Upper lobe of right lung (tissue), 1 donor: ENCODE measurements at regions not wholly inside any gene's neighbourhood (a gene's known extent, or its start where the extent isn't known, plus 50 kb on each side); places are given as distances from the start of the nearest gene placed in this dataset.

Experiments
- ATAC-seq: fragments of 200-7000 bp; cut with Tn5 transposase; one replicate; pipeline ENCODE4 v1.9.1; 2020; ENCODE audit warnings: mild to moderate bottlenecking, moderate library complexity
- DNase-seq: peaks from one replicate; pipeline ENCODE4 v3.0.0-alpha.2; 2020
- H3K27ac ChIP-seq: fragments of 200-600 bp; one replicate; pipeline ENCODE4 v1.8.0; 2022
- H3K27me3 ChIP-seq: fragments of 200-600 bp; one replicate; pipeline ENCODE4 v1.8.0; 2022; ENCODE audit warnings: mild to moderate bottlenecking
- H3K36me3 ChIP-seq: fragments of 200-600 bp; one replicate; pipeline ENCODE4 v1.8.0; 2022
- H3K4me1 ChIP-seq: fragments of 200-600 bp; one replicate; pipeline ENCODE4 v1.8.0; 2022
- H3K4me3 ChIP-seq: fragments of 200-600 bp; one replicate; pipeline ENCODE4 v1.8.0; 2022; ENCODE audit warnings: mild to moderate bottlenecking
- H3K9me3 ChIP-seq: fragments of 200-600 bp; one replicate; pipeline ENCODE4 v1.8.0; 2022
- CTCF ChIP-seq: fragments of 200-600 bp; IDR thresholded peaks from one replicate; pipeline ENCODE4 v1.8.0; 2022; ENCODE audit warnings: antibody characterized with exemption
- intact Hi-C: fragments of 100-400 bp; cut with DNase I; formaldehyde crosslinking; loops from one replicate; pipeline ENCODE4 v1.11.0; 2022
- donor health status: DM: no; HTN: yes; CAD: no; lungs with severe emphysema.

DNA sequence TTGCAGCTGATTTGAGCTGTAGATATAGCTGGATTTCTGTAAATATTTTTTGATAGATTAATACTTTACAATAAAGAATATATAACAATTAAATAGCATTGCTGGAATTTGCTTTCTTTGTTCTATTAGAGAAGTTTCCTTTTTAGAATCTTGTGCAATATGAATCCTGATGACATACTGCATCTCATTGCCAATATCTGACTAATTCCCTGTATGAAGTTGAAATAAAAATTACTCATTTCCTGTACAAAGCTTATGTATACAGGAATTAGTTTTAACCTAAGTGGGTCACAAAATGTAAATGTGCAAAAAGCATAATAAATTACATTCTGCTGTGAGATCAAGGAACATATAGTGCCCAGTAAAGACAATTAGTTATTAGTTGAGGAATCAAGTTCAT is 72.8 kb upstream of the TMEFF2 start:
- DNase-seq = no peak
- Histone ChIP-seq H3K9me3 (no peaks in the 10 kb centered on the region), H3K36me3 (no peaks in the 10 kb centered on the region), H3K27ac (no peak overlapping the region), H3K4me1 (no peaks in the 10 kb centered on the region), H3K27me3 (no peaks in the 10 kb centered on the region), H3K4me3 (no peak overlapping the region)
- intact Hi-C loops = no loop called here
- no peak for ATAC-seq
- TF ChIP-seq CTCF = no peak

- TF ChIP-seq CTCF = no peak
- Histone ChIP-seq H3K4me3 (no peak overlapping the region), H3K36me3 (no peaks in the 10 kb centered on the region), H3K27ac (no peak overlapping the region), H3K4me1 (no peaks in the 10 kb centered on the region), H3K27me3 (no peaks in the 10 kb centered on the region), H3K9me3 (no peaks in the 10 kb centered on the region)
- no peak for ATAC-seq
- DNase-seq = no peak
- intact Hi-C loops = no loop called here
These were observed 71.0 kb upstream of the TMEFF2 start for GRCh38 chr2:192265751-192266150.

DNA sequence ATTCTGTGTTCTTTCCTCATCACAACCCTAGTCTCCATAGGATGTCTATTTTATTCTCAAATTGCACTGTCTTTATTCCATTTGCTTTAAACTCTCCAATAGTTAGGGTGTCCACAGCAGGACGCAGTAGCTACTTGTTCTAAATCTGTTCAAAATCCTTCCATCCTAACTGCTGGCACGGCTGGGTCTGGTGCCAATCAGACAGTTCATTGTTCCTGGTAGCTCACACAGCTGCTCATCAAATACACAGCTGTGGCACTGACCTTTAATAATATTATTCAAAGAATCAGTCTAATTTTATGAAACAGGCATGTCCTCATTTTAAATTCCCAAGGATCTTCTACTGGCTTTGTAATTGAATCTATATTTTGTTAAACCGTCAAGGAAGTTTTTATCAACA is 59.7 kb upstream of the TMEFF2 start:
- TF ChIP-seq CTCF = no peak
- H3K27ac ChIP-seq = no peak overlapping the region
- intact Hi-C loops = no loop called here
- DNase-seq = no peak
- no peak overlapping the region for H3K4me3 ChIP-seq
- H3K4me1 ChIP-seq = no peaks in the 10 kb centered on the region
- ATAC-seq = no peak
- no peaks in the 10 kb centered on the region for H3K27me3 ChIP-seq
- no peaks in the 10 kb centered on the region for H3K9me3 ChIP-seq
- no peaks in the 10 kb centered on the region for H3K36me3 ChIP-seq

- ATAC-seq = no peak
- Histone ChIP-seq H3K36me3 (no peaks in the 10 kb centered on the region), H3K27me3 (no peaks in the 10 kb centered on the region), H3K4me3 (no peak overlapping the region), H3K9me3 (no peaks in the 10 kb centered on the region), H3K27ac (no peak overlapping the region), H3K4me1 (no peaks in the 10 kb centered on the region)
- no peak for TF ChIP-seq CTCF
- intact Hi-C loops = no loop called here
- DNase-seq = no peak
These were observed 59.0 kb upstream of the TMEFF2 start for GRCh38 chr2:192253692-192254091.

DNA sequence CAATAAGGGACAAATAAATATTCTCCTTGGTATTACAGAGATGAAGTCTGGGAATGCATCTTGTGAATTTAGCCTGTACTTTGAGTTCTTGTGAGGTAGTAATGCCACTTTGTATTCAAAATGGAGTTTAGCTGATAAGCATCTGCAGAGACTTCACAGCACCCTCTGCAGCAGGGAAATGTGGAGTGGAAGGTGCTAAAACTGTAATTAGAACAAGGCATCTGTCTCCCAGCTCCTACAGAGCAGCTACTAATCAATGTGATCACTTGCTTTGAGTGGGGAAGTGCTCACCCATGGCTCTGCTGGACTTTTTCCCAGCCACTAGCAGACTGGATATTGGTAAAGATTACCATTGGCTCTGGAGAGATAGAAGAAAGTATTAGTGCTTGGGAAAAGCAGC is 56.2 kb upstream of the TMEFF2 start:
- Histone ChIP-seq H3K27ac (no peak overlapping the region), H3K4me3 (no peak overlapping the region), H3K36me3 (no peaks in the 10 kb centered on the region), H3K9me3 (no peaks in the 10 kb centered on the region), H3K4me1 (no peaks in the 10 kb centered on the region), H3K27me3 (no peaks in the 10 kb centered on the region)
- no peak for DNase-seq
- ATAC-seq = no peak
- intact Hi-C loops = no loop called here
- TF ChIP-seq CTCF = no peak

- no peaks in the 10 kb centered on the region for H3K9me3 ChIP-seq
- no peak overlapping the region for H3K27ac ChIP-seq
- H3K36me3 ChIP-seq = no peaks in the 10 kb centered on the region
- H3K4me1 ChIP-seq = no peaks in the 10 kb centered on the region
- no peaks in the 10 kb centered on the region for H3K27me3 ChIP-seq
- ATAC-seq (no peak), DNase-seq (no peak)
- intact Hi-C loops = no loop called here
- H3K4me3 ChIP-seq = no peak overlapping the region
- TF ChIP-seq CTCF = no peak
These were observed 52.7 kb upstream of the TMEFF2 start for GRCh38 chr2:192247456-192247855.
